IPS-11a (cell line): ENCODE measurements at regions not wholly inside any gene's neighbourhood (a gene's known extent, or its start where the extent isn't known, plus 50 kb on each side); places are given as distances from the start of the nearest gene placed in this dataset.

Experiments
- H3K4me3 ChIP-seq: one replicate; pipeline ENCODE4 v1.5.1; 2013; ENCODE audit warnings: low read depth, low read length, control low read depth

DNA sequence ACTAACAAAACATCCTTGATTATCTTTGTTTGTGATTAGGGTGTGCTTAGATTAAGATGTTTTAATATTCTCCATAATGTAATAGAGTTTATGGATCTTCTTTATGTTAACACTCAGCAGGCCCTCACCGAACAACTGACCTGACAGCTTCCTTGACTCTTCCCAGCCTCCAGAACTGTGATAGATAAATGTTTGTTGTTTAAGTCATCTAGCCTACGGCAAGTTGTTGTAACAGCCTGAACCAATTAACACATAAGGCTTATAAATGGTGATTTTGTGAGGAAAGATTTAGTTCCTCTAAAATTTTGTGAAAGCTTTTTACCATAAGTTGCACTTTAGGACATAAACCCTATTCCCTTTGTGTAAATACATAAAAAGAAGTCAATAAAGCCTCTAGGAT is 156.5 kb upstream of the DCN start:
- no peak overlapping the region for H3K4me3 ChIP-seq

DNA sequence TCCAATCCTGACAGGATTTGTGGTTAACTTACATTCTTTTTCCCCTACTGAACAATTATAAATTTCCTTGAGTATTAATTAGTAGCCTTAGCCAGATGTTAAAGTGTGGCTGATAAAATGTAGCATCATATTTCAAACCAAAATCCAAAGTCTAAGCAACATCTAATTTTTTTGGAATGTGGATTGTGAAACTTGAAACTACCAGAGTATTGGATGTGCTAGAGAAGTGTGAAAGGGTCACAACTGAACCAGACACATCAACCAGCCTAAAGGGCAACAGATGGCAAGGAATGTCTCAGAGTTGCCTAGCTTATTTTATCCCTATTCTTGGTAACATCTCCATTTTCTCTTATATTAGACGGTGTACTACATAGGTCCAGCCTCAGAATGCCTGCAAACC is 153.1 kb upstream of the DCN start:
- no peak overlapping the region for H3K4me3 ChIP-seq

DNA sequence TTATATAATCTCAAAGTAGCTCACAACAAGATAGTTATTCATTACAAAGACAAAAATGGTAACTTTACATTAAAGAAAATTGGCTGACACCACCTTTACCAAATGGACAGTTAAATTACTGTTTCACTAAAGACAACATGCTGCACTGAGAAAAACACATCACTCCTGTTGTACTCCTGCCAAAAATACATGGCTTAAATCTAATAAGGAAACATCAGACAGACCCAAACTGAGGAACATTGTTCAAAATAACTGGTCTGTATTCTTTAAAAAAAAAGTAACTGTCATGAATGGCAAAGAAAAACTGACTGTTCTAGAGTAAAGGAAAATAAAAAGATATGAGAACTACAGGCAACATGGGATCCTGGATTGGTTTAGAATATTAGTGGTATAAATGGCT is 151.3 kb upstream of the DCN start:
- no peak overlapping the region for H3K4me3 ChIP-seq

DNA sequence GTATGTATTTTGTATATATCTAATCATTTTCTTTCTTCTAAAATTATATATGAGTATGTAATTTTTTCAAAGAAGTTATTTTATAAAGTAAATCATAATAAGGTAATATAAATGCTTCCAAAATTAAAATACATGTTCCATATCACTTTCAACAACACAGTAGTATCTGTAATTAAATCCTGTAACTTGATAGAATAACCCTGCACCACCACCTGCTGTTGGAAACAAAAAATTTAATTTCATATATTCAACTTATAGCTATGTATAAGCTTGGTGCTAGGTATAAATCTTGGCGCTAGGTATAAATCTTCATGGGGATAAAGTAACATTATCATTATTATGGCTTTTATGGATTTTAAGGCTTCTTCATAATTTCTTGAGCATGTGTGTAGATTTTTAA is 149.7 kb upstream of the DCN start:
- no peak overlapping the region for H3K4me3 ChIP-seq

DNA sequence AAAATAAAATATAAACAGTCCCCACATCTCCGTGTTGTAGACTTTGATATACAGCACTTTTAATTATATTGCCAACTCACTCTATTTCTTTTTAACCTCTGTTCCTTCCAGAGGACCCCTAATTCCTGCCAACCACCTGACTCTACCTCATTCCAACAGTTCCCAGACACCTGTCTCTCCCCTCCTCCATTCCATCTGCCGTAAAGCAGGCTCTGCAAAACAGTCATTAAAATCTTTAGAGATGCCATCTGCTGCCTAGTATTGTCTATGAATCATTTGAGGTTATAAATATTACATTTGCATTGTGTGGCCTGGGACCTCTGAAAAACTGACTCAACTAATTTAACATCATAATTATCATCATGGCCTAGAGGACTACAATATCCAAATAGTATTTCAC is 148.8 kb upstream of the DCN start:
- H3K4me3 ChIP-seq, result no peak overlapping the region

DNA sequence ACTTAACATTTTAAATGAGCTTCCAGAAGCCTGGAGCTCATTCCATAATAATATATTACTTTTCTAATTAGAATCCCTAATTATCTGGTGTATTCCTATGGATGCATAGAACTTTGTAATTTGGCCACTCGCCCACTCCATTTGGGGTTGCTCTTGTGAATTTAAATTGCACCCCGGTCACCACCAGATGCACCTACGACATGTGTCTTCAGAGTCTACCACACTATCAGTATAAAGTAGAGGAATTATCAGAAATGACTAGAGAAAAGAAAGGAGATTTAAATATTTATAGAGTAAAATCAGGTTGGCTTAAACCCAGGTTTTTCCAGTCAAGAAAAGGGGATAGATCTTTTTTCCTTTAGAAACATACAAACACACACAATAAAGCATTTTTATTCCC is 145.8 kb upstream of the DCN start:
- no peak overlapping the region for H3K4me3 ChIP-seq

DNA sequence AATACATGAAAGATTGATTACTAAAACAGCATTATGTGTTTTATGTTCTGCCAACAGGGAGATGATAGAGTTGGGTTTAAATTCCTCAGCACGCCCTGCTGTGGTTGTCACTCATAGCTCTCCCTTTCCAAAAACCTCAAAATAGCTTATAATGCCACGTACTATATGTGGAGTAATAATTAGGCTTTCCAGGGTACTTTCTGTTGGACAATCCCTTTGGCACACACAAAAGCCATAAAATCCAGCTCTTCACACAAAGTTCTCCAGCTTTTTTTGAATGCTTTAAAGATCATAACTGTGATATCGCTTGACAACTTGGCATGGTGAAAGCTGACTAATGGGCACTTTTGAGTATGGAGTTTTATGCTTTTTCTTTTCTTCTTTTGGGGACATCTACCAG is 145.3 kb upstream of the DCN start:
- H3K4me3 ChIP-seq, result no peak overlapping the region

DNA sequence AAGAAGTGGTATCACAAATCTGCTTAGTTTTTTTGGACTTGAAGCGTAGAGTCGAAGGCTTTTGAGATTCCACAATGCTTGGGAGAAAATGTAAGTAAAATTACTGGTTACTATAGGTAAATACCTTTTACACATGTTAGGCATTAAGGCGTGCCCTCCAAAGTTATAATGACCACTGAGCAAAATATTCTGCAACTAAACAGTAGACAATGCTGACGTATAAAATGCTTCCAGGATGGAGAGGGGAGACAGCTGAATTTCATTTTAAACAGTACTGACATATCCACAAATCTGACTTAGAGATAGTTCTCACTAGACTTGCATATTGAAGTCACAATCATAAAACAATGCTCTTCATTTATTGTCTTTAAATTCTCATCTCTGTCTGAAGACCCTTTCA is 144.5 kb upstream of the DCN start:
- H3K4me3 ChIP-seq, result no peak overlapping the region

DNA sequence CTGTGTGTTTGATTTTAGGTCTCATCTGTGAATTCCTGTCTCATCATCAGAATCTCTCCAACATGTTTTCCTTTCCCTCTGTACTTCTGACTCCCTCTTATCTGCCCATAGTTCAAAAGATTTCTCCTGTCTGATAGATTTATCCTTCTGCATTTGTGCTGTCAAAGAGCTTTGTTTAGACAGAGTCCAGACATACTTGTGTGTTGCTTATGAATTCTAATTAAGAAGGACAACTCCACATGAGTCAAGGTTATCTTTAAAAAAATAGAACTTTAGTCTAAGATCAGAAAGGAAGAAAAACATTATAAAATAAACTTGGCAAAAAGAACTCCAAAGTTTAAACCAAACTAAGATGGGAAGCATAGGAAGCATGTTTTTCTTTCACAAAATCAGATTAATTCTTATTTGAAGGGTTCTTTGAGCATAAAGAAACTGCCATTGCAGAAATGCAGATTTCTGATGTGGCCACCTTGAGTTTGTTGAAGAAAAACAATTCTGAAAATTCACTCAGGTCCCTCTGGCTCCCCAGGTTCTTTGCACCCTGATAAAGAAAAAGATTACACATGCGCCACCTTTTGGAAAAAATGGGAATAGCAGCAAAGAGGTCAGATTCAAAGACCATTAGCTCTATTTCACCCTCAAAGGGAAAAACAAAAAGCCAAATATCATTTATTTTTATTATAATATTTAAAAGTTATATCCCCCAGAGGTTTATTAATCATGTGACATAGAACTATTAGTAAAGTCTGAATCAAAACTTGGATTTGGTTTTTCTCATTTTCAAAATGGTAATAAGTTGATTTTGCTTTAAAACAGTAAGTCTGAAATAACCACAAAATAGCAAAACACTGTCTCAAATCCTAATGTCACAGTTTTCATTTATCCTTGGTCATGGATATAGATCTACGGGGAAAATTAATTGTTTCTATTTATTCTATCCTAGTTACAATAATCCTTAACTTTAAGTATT is 143.7 kb upstream of the DCN start:
- H3K4me3 ChIP-seq, result no peak overlapping the region

DNA sequence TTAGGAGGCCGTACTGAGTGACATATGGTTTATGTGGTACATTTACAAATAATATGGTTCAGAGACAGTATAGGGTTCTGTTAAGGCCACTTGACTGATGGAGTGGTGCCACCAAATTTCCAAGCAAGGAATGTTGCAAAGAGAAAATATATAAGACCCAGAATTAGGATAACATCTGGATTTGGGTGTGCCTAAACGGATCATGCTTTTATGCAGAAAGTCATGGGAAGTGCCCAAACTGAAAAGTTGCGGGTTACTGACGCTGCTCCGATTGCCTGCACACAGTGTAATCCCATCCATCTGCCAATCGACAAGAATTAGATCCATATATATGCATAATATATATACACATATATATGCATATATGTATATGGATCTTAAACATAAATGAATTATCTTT is 138.4 kb upstream of the DCN start:
- no peak overlapping the region for H3K4me3 ChIP-seq

DNA sequence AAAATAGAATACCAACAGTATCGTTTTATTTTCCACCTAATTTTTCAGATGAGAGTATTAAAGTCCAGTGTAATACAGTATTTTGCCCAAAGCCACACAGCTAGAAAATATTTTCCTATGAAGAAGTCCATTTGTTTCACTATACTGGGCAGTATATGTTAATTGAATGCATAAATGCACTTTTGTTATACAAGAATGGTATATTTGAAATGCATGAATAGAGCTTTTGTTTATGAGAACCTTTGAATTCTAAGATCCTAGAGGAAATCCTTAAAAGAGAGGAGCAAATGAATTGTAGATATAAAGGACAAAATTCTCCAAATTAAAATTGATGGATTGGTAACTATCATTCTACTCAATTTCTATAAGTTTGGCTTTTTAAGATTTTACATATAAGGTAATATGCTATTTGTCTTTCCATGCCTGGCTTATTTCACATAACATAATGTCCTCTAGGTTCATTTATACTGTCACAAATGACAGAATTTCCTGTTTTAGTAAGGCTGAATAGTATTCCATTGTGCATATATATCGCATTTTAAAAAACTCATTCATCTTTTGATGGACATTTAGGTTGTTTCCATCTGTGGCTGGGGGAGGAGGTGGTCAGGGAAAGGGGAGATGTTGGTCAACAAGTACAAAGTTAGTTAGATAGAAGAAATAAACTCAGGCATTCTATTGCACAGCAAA is 136.6 kb upstream of the DCN start:
- no peak overlapping the region for H3K4me3 ChIP-seq

DNA sequence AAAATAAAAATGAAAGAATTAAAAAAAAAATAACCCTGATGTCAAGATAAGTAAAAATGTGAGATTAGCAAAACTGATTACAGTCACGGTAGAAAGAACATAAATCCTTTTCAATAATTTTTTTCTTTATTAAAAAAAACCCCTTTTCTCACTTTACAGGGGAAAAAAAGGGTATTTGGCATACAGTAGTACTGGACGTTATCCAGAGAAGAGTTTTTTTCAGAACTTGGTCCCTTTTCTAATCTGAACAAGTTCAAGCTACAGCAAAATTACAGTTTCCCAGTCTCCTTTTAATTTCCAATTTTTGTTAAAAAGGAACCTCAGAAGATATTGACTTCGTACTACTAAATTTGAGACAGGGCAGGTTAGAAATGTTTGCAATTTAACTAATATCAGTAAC is 134.7 kb upstream of the DCN start:
- H3K4me3 ChIP-seq, result no peak overlapping the region

DNA sequence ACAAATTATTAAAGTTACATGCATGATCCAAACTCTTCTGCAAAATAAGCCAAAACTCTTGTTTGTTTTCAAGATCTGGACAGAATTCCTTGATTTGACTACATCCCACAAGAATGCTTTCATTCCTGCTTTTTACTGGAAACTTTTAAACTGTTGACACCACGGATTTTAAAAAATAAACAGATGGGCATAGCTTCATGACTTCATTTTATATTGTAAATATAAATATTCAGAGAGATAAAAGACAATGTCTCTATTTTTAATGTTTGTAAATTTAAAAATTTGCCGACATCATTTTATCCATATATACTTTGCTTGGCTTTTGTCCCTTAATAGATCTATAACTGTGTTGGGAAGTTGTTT is 134.3 kb upstream of the DCN start:
- H3K4me3 ChIP-seq, result no peak overlapping the region

DNA sequence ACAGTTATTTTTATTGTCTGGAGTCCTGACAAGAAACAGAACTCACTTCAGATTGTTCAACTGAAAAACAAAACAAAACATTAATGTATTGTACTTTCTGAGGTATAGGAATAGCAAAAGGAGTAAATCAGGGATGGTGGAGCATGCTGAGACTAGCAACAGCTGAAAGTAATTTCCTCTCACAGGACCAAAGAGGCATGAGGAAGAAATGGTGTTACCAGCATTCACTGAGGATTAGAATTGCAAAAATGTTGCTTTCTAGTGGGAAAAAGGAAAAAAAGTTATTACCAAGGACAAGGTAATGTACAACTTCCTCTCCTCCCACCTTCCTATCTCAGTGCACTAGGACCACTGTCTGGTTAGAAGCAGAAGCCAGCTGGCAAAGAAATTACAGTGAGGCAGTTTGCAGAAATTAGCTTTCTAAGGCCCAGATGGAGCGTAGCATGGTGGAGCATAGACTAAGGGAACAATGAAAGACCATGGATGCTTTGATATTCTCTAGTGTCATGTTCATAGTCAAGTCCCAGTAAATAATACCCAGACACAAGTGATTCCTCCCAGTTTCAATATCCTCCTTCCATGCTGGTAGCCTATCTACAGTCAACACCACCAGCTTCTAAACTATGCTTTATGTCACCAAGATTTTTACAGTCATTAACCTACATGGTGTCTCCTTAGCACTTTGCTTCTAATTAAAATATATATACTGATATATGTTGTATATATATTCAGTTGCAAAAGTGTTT is 133.7 kb upstream of the DCN start:
- H3K4me3 ChIP-seq, result no peak overlapping the region

DNA sequence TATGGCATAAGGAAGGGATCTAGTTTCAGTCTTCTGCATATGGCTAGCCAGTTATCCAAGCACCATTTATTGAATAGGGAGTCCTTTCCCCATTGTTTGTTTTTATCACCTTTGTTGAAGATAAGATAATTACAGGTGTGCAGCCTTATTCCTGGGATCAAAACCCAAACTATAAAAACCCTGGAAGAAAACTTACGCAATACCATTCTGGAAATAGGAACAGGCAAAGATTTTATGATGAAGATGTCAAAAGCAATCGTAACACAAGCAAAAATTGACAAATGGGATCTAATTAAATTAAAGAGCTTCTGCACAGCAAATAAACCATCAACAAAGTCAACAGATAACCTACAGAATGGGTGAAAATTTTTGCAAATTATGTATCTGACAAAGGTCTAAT is 128.5 kb upstream of the DCN start:
- no peak overlapping the region for H3K4me3 ChIP-seq

DNA sequence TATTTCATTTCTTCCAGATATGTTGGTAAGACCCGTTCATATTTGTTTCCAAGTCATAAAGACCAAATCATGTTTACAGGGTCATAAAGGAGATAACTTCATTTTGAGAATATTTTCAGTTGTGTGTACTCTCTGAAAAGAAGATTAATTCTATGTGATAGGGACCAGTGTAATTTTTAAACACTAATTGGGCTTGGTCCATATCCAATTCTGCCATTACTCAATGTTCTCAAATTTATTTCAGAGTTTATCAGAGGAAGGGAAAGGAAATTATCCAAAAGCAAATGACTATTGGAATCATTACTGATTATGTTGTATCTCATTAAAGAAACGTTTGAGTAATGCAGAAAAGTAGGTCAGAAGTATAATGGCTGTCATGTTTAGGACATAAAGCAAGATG is 126.8 kb upstream of the DCN start:
- H3K4me3 ChIP-seq, result no peak overlapping the region

DNA sequence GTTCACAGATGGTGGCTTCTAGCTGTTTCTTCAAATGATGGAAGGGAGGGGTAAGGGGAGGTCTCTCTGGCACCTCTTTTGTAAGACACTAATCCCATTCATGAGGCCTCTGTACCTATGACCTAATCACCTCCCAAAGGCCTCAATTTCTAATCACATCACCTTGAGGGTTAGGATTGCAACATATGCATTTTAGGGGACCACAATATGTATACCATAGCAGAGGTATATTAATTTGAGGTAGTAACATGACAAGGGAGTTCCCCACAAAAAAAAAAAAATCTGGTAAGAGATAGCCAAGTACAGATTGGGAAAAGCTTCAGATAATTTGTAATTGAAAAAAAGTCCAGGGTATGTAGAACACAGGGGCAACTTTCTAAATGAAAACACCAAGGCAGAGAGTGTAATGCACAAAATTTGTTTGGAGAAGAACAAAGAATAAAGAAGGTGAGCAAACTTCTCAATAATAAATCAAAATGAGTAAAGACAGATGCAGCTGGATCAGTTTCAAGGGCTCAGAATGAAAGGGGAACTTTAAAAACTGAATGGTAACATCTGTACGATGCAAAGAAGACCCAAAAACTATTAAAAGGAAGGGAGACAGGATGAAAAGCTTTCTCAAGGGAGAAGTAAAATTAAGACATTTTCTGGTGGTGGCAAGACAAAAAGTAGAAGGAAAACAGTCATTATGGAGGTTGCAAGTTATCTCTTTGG is 125.5 kb upstream of the DCN start:
- H3K4me3 ChIP-seq, result no peak overlapping the region

DNA sequence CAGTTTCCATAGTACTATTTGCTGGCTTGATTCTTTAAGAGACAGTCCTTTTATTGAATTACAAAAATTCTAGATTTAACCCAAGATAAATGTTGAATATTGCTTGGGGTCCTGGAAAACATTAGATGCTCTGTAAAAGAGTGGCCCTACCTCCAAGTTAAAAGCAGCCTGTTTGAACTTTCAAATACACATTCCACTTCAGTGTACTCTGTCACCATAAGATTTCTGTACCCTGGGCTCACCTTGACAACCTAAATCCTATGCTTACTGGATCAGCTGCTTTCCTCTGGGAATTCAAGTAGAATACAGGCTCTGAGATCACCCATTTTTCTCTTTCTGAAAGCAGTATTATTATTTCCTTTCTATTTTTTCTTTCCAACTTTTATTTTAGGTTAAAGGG is 107.7 kb upstream of the DCN start:
- H3K4me3 ChIP-seq, result no peak overlapping the region

DNA sequence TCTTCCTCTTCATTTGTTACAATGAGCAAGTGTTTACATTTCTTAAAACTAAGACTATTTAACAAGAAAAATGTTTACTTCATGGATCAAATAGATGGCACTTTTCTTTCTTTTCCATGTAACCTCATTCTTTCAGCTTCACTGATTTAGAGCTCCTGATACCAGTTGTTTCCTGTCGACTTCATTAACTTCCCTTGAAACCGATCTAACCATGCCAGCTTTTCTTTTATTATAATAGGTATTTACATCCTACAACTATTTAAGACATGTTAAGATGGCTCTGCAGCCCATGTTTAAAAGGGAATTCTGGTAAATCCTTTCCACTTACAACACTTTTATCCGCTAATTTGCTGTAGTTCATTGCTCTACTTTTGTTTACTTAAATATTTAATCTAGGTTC is 107.3 kb upstream of the DCN start:
- H3K4me3 ChIP-seq, result no peak overlapping the region

DNA sequence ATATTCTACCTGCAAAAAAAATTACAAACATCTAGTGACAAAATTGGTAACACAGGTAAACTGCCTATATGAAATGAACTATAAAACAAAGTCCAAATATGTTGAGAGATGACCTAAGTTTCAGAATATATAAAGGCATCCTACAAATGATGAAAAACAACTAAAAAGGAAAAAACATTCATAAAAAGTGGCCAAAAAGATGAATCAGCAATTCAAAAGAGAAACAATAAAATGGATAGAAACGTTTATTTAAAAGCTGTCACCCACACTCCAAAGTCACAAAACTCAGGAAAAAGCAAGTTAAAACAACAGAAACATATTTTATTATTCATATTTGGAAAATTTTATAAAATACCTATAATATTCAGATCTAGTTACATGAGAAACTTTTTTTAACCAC is 106.5 kb upstream of the DCN start:
- no peak overlapping the region for H3K4me3 ChIP-seq

DNA sequence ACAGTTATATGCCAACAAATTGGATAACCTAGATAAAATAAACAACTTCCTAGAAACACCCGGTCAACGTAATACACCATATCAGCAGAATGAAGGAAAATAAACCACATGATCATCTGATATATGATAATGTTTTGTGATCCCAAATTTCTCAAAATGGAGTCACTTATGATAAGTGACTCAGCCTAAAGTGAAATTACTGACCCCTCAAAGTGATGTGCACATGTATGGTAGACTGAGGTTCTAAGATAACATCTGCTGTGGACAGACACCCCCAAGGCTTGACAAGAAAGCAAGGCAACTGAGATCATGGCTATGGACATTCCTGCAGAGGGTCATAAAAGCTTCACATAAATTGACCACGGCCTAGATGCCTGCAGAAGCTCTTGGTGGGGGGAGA is 105.1 kb upstream of the DCN start:
- H3K4me3 ChIP-seq, result no peak overlapping the region
